ENCODE measurements at regions not wholly inside any gene's neighbourhood (a gene's known extent, or its start where the extent isn't known, plus 50 kb on each side); places are given as distances from the start of the nearest gene placed in this dataset.

DNA sequence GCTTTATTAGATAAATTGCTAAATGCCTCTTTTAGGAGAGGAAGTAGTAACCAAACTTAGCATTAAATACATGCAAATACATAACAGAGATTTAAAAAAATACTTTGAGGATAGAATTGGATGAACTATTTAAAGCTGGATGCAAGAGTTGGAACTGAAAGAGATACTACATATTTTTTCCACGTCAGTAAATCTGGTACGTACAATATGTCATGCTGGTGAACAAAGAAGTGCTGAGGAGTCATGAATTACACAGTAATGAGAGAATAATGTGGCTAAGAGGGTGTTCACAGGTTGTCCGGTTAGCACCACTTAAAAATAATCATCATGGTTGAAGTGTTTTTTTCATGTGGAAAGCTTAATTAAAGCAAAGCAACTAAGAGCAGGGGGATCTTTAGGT lies 184.1 kb upstream of the FRMPD4 start:
- TF ChIP-seq EP300 (conservative IDR thresholded peaks at IDR 0.05; ENCODE audit: poor library complexity, severe bottlenecking) (no peak), CTCF (IDR thresholded peaks at IDR 0.05; ENCODE audit: poor library complexity, severe bottlenecking) (no peak), POLR2AphosphoS5 (IDR thresholded peaks at IDR 0.05) (no peak), TAF1 (IDR thresholded peaks at IDR 0.05; ENCODE audit: low read depth) (no peak)

Measured in neural cell (in vitro differentiated cells).